ENCODE measurements at regions not wholly inside any gene's neighbourhood (a gene's known extent, or its start where the extent isn't known, plus 50 kb on each side); places are given as distances from the start of the nearest gene placed in this dataset.

- TF ChIP-seq ATF2 (IDR thresholded peaks at IDR 0.05; ENCODE audit: low read length) (no peak), EP300 (IDR thresholded peaks at IDR 0.05; ENCODE audit: borderline replicate concordance in 1 of 2, control insufficient read depth in 1 of 2, low read depth in 2 of 2, low read length in 2 of 2) (no peak), POLR2AphosphoS2 (IDR thresholded peaks at IDR 0.05; ENCODE audit: low read depth, low read length) (no peak)
Observed at GRCh38 chr7:41899823-41900433, 197.0 kb upstream of the INHBA start (continued).

- Histone ChIP-seq H3K9me3 (replicated peaks; ENCODE audit: control insufficient read depth, insufficient read depth, low read length) (no peaks in the 10 kb centered on the region; the same call in 2 of the 3 replicates), H3K27ac (ENCODE audit: control insufficient read depth, insufficient read depth) (no peak overlapping the region), H3K79me2 (ENCODE audit: control insufficient read depth, insufficient read depth, low read length) (no peaks in the 10 kb centered on the region), H4K20me1 (ENCODE audit: control insufficient read depth, insufficient read depth) (no peaks in the 10 kb centered on the region), H3K9ac (ENCODE audit: control insufficient read depth, insufficient read depth, low read length) (no peak overlapping the region), H3K4me3 (no peak overlapping the region), H3K4me2 (ENCODE audit: control insufficient read depth, insufficient read depth) (no peak overlapping the region), H3K27me3 (replicated peaks in 1 of 2; ENCODE audit: control insufficient read depth in 2 of 2, insufficient read depth in 2 of 2, low read length in 1 of 2) (no peaks in the 10 kb centered on the region), H3K4me1 (ENCODE audit: control insufficient read depth, insufficient read depth, low read length) (no peaks in the 10 kb centered on the region; the same call in 1 of the 2 replicates), H2AFZ (ENCODE audit: control insufficient read depth, low read depth, low read length) (no peak overlapping the region), H3K36me3 (ENCODE audit: control insufficient read depth in 2 of 2, insufficient read depth in 2 of 2, low read length in 1 of 2) (no peaks in the 10 kb centered on the region)
- POLR2A ChIA-PET, result no interaction called here
- CTCF ChIA-PET, result interaction anchor here (0.6 kb wide), 1 partner anchor 1218 kb away, joined by 3 read pairs; no protein-coding TSS in a partner anchor
- no peak for FAIRE-seq
- 74% methylated on average over 2 of the region's 2 CpGs for WGBS (ENCODE audit: insufficient coverage, insufficient replicate concordance, low lambda C conversion rate, missing lambda C conversion rate)
- ATAC-seq, result no peak
- RAD21 ChIA-PET (ENCODE audit: unreplicated experiment), result no interaction called here
- intact Hi-C loops (cut with micrococcal nuclease; ENCODE audit: unreplicated experiment), result no loop called here
- in situ Hi-C loops (cut with MboI), result no loop called here
- SMC1A ChIA-PET (ENCODE audit: uncharacterized antibody, unreplicated experiment), result interaction anchor here (1.3 to 2.6 kb wide), 3 partner anchors 12 to 182 kb away, joined by 4 to 8 read pairs (median 6); no protein-coding TSS in a partner anchor
- no peak for DNase-seq (ENCODE audit: low read depth, low spot score)
- no TSS peak for BruUV-seq (replicated peaks)
- TF ChIP-seq ETV6 (conservative IDR thresholded peaks at IDR 0.05 in 1 of 2, IDR thresholded peaks at IDR 0.05 in 1 of 2; ENCODE audit: borderline replicate concordance in 1 of 2, low read depth in 1 of 2), result no peak
- no peak for TF ChIP-seq SMAD1 (IDR thresholded peaks at IDR 0.05; ENCODE audit: low read depth, partially characterized antibody)
- no peak for TF ChIP-seq ZBTB33 (IDR thresholded peaks at IDR 0.05)
- TF ChIP-seq ZBTB11 (CRISPR knock-in tag; IDR thresholded peaks at IDR 0.05), result no peak
- TF ChIP-seq EGR1 (IDR thresholded peaks at IDR 0.05; ENCODE audit: borderline replicate concordance in 1 of 2, low read depth in 2 of 2, low read length in 2 of 2), result no peak
- TF ChIP-seq ZNF217 (IDR thresholded peaks at IDR 0.05), result no peak
- TF ChIP-seq HDAC6 (IDR thresholded peaks at IDR 0.05; ENCODE audit: unreplicated experiment), result no peak
- no peak for TF ChIP-seq NFYA (IDR thresholded peaks at IDR 0.05; ENCODE audit: borderline replicate concordance, low read depth, low read length)
- TF ChIP-seq MXI1 (IDR thresholded peaks at IDR 0.05; ENCODE audit: low read depth, low read length), result no peak
- no peak for TF ChIP-seq STAT1 (conservative IDR thresholded peaks at IDR 0.05)
- no peak for TF ChIP-seq POU2F2 (IDR thresholded peaks at IDR 0.05; ENCODE audit: borderline replicate concordance, low read depth, low read length)
Observed at GRCh38 chr7:41893656-41894055, 190.8 kb upstream of the INHBA start.
